ENCODE measurements at regions not wholly inside any gene's neighbourhood (a gene's known extent, or its start where the extent isn't known, plus 50 kb on each side); places are given as distances from the start of the nearest gene placed in this dataset.

- TF ChIP-seq CTCF (IDR thresholded peaks at IDR 0.05) = no peak
- TF ChIP-seq POLR2AphosphoS5 (IDR thresholded peaks at IDR 0.05) = no peak
- TF ChIP-seq POLR2A (IDR thresholded peaks at IDR 0.05) = no peak
- no peak overlapping the region for H3K4me3 ChIP-seq
- no peaks in the 10 kb centered on the region for H3K36me3 ChIP-seq
- intact Hi-C loops (cut with DNase I; ENCODE audit: low total_unique reads) = no loop called here
- H3K4me1 ChIP-seq = no peaks in the 10 kb centered on the region
- no peaks in the 10 kb centered on the region for H3K9me3 ChIP-seq
- no peak overlapping the region for H3K27ac ChIP-seq
- DNase-seq (ENCODE audit: low spot score in 2 of 2) = no peak
- no peaks in the 10 kb centered on the region for H3K27me3 ChIP-seq
These were observed 482.8 kb upstream of the NAALADL2 start for GRCh38 chr3:174376346-174376745.

- Histone ChIP-seq H3K4me1 (no peaks in the 10 kb centered on the region), H3K36me3 (no peaks in the 10 kb centered on the region), H3K4me3 (no peak overlapping the region), H3K27ac (no peak overlapping the region), H3K27me3 (no peaks in the 10 kb centered on the region), H3K9me3 (no peaks in the 10 kb centered on the region)
- intact Hi-C loops (cut with DNase I; ENCODE audit: low total_unique reads) = no loop called here
- TF ChIP-seq CTCF (IDR thresholded peaks at IDR 0.05) (no peak), POLR2A (IDR thresholded peaks at IDR 0.05) (no peak), POLR2AphosphoS5 (IDR thresholded peaks at IDR 0.05) (no peak)
- no peak for DNase-seq (ENCODE audit: low spot score in 2 of 2)
These were observed 482.0 kb upstream of the NAALADL2 start for GRCh38 chr3:174377096-174377495.

GRCh38 chr3:174377684-174378083, 481.4 kb upstream of the NAALADL2 start:
- H3K27me3 ChIP-seq = no peaks in the 10 kb centered on the region
- H3K27ac ChIP-seq = no peak overlapping the region
- no peaks in the 10 kb centered on the region for H3K9me3 ChIP-seq
- intact Hi-C loops (cut with DNase I; ENCODE audit: low total_unique reads) = no loop called here
- TF ChIP-seq POLR2A (IDR thresholded peaks at IDR 0.05) = no peak
- no peak for TF ChIP-seq CTCF (IDR thresholded peaks at IDR 0.05)
- TF ChIP-seq POLR2AphosphoS5 (IDR thresholded peaks at IDR 0.05) = no peak
- H3K36me3 ChIP-seq = no peaks in the 10 kb centered on the region
- no peak overlapping the region for H3K4me3 ChIP-seq
- H3K4me1 ChIP-seq = no peaks in the 10 kb centered on the region
- DNase-seq (ENCODE audit: low spot score in 2 of 2) = no peak

GRCh38 chr3:174382878-174383277, 476.3 kb upstream of the NAALADL2 start:
- H3K4me3 ChIP-seq = no peak overlapping the region
- no peak for TF ChIP-seq POLR2AphosphoS5 (IDR thresholded peaks at IDR 0.05)
- TF ChIP-seq CTCF (IDR thresholded peaks at IDR 0.05) = no peak
- no peak for TF ChIP-seq POLR2A (IDR thresholded peaks at IDR 0.05)
- no peaks in the 10 kb centered on the region for H3K27me3 ChIP-seq
- H3K36me3 ChIP-seq = no peaks in the 10 kb centered on the region
- intact Hi-C loops (cut with DNase I; ENCODE audit: low total_unique reads) = no loop called here
- H3K4me1 ChIP-seq = no peaks in the 10 kb centered on the region
- no peak for DNase-seq (ENCODE audit: low spot score in 2 of 2)
- H3K9me3 ChIP-seq = no peaks in the 10 kb centered on the region
- no peak overlapping the region for H3K27ac ChIP-seq

- TF ChIP-seq CTCF (IDR thresholded peaks at IDR 0.05) (no peak), POLR2AphosphoS5 (IDR thresholded peaks at IDR 0.05) (no peak), POLR2A (IDR thresholded peaks at IDR 0.05) (no peak)
- intact Hi-C loops (cut with DNase I; ENCODE audit: low total_unique reads) = no loop called here
- Histone ChIP-seq H3K27me3 (no peaks in the 10 kb centered on the region), H3K9me3 (no peaks in the 10 kb centered on the region), H3K27ac (no peak overlapping the region), H3K36me3 (no peaks in the 10 kb centered on the region), H3K4me3 (no peak overlapping the region), H3K4me1 (no peaks in the 10 kb centered on the region)
- no peak for DNase-seq (ENCODE audit: low spot score in 2 of 2)
These were observed 471.4 kb upstream of the NAALADL2 start for GRCh38 chr3:174387736-174388135.
